Heart left ventricle (tissue), 13 donors: ENCODE measurements at regions not wholly inside any gene's neighbourhood (a gene's known extent, or its start where the extent isn't known, plus 50 kb on each side); places are given as distances from the start of the nearest gene placed in this dataset.

Source experiments
- CTCF ChIP-seq, 12 donors: fragments of 200-600 bp; sonication (generic) in 4 of 12; IDR thresholded peaks; one replicate each; pipeline versions ENCODE4 v1.5.0 to v1.8.0; 2018 to 2022; ENCODE audit warnings: antibody characterized with exemption in 12 of 12, mild to moderate bottlenecking in 5 of 12
- POLR2A ChIP-seq, 2 donors: fragments of 450-650 bp; IDR thresholded peaks; one replicate each; pipeline ENCODE4 v1.6.1; 2017; ENCODE audit warnings: antibody characterized with exemption in 2 of 2, mild to moderate bottlenecking in 2 of 2, moderate library complexity in 2 of 2
- donor health status: ischemic (EF 13 %, LVEDD 7.1; RV severe dilation, severe dysfunction).
- donor health status: DM: no; HTN: yes; CAD: no.
- donor health status: DM: no; HTN: no; CAD: no.
- donor health status: ischemic (EF 25% LVEDD 6.9; RV normal size, moderate dysfunction).
- donor health status: ischemic (EF 25% LVEDD 5.7; RV mildly dilated, moderate dysfunction).
- donor health status: ischemic (EF 35%, LVEDD 5.7; RV mildly dilated, moderate dysfunction).
- donor health status: nonischemic (EF 11% LVEDD 7.7; RV severe dilation, severe dysfunction).
- donor health status: DM: yes; HTN: yes; CAD: no.
- donor health status: PGD.
- donor health status: ischemic (EF 29% LVEDD 5.4; RV normal size, mild dysfunction).
- donor health status: nonischemic (EF 23%, LVEDD 6.1; RV moderate dilation, normal function).

GRCh38 chr13:90329641-90330040, 1017.8 kb upstream of the MIR17HG start:
- no peak for TF ChIP-seq CTCF (IDR thresholded peaks at IDR 0.05)
- TF ChIP-seq POLR2A (IDR thresholded peaks at IDR 0.05), result no peak
